H1 (cell line): ENCODE measurements at regions not wholly inside any gene's neighbourhood (a gene's known extent, or its start where the extent isn't known, plus 50 kb on each side); places are given as distances from the start of the nearest gene placed in this dataset.

Source experiments
- KDM1A ChIP-seq: fragments of 200-600, 300-600 bp; sonication (generic); IDR thresholded peaks from 2 replicates; pipeline ENCODE4 v1.7.1; 2016; ENCODE audit warnings: mild to moderate bottlenecking, low read length, borderline replicate concordance
- RAD21 ChIP-seq, 2 experiments: IDR thresholded peaks in 1 of 2; conservative IDR thresholded peaks in 1 of 2; 2 replicates each; pipeline ENCODE4 v1.6.1; 2011; ENCODE audit warnings: low read depth in 2 of 2, low read length in 2 of 2, improper control_type of control experiment in 1 of 2, inconsistent platforms in 1 of 2, mild to moderate bottlenecking in 1 of 2, moderate library complexity in 1 of 2
- SRF ChIP-seq: IDR thresholded peaks from 2 replicates; pipeline ENCODE4 v1.6.1; 2011; ENCODE audit warnings: mild to moderate bottlenecking, low read depth, low read length, moderate library complexity

GRCh38 chr2:149849591-149849990 lies 262.0 kb upstream of the MMADHC start (continued):
- TF ChIP-seq SRF (no peak), RAD21 (IDR thresholded peaks at IDR 0.05 in 1 of 2, conservative IDR thresholded peaks at IDR 0.05 in 1 of 2; ENCODE audit: low read depth in 2 of 2, low read length in 2 of 2) (no peak), KDM1A (no peak)
- TF ChIP-seq, all 59 proteins: peak for 0
